Astrocyte of the cerebellum (primary cell): ENCODE measurements at regions not wholly inside any gene's neighbourhood (a gene's known extent, or its start where the extent isn't known, plus 50 kb on each side); places are given as distances from the start of the nearest gene placed in this dataset.
"Not testable (repeated sequence)": the region's sequence is repeated elsewhere in the genome, so short reads cannot be mapped to it uniquely, and the experiment has no call there.

Experiments used
- DNase-seq: peaks from one replicate; pipeline ENCODE4 v3.0.0-alpha.2; 2011; ENCODE audit warnings: low read depth
- H3K4me3 ChIP-seq: 2 replicates; pipeline ENCODE4 v1.5.1; 2011; ENCODE audit warnings: mild to moderate bottlenecking, low read depth, low read length, moderate library complexity
- in situ Hi-C: cut with HindIII; loops from 2 replicates; pipeline ENCODE4 v1.10.0; 2017; ENCODE audit warnings: low sequenced_read_pairs
- TF ChIP-seq, protein P1 (sequence below): IDR thresholded peaks from 2 replicates; pipeline ENCODE4 v1.5.1; 2012; ENCODE audit warnings: low read length, low read depth, moderate library complexity, mild to moderate bottlenecking; ENCODE audit errors: missing control alignments

DNA sequence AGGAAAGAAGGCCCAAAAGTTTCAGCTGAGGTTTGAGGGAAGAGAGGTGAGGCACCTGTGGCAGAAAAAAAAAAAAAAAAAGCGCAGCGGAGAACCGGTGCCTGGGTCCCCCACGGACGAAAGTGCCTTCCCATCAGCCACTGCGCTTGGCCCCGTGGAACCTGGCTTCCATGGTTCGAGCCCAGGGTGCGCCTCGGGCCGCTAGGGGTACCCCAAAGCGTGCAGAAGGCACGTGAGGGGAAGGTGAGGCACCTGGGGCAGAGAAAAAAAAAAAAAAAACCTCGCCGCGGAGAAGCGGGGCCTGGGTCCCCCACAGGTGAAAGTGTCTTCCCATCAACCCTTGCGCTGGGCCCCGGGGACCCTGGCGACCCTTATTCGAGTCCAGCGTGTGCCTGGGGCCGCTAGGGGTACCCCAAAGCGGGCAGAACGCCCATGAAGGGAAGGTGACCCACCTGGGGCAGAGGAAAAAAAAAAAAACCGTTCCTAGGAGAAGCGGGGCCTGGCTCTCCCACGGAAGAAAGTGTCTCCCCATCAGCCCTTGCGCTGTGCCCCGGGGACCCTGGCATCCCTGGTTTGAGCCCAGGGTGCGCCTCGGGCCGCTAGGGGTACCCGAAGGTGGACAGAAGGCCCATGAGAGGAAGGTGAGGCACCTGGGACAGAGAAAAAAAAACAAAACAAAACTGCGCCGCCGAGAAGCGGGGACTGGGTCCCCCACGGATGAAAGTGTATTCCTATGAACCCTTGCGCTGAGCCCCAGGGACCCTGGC lies 228.6 kb downstream of the CCDC74A start:
- in situ Hi-C loops, result no loop called here
- TF ChIP-seq, protein P1, sequence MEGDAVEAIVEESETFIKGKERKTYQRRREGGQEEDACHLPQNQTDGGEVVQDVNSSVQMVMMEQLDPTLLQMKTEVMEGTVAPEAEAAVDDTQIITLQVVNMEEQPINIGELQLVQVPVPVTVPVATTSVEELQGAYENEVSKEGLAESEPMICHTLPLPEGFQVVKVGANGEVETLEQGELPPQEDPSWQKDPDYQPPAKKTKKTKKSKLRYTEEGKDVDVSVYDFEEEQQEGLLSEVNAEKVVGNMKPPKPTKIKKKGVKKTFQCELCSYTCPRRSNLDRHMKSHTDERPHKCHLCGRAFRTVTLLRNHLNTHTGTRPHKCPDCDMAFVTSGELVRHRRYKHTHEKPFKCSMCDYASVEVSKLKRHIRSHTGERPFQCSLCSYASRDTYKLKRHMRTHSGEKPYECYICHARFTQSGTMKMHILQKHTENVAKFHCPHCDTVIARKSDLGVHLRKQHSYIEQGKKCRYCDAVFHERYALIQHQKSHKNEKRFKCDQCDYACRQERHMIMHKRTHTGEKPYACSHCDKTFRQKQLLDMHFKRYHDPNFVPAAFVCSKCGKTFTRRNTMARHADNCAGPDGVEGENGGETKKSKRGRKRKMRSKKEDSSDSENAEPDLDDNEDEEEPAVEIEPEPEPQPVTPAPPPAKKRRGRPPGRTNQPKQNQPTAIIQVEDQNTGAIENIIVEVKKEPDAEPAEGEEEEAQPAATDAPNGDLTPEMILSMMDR, result no peak
- H3K4me3 ChIP-seq, result no peak overlapping the region
- DNase-seq, result no peak

DNA sequence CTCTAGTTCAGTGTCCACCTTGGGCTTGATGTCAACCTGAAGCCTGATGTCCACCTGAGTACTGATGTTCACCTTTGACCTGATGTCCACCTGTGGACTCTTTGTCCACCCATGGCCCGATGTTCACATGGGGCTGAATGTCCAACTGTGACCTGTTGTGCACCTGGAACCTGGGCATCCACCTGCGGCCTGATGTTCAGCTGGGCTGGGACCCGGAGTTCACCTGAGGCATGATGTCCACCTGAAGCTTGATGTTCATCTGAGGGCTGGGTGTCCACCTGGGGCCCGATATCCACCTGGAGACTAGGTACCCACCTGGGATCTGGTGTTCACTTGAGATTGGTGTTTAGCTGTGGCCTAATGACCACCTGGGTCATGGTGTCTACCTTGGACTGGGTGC lies 231.3 kb downstream of the CCDC74A start:
- in situ Hi-C loops, H3K4me3 ChIP-seq: not testable (repeated sequence)

DNA sequence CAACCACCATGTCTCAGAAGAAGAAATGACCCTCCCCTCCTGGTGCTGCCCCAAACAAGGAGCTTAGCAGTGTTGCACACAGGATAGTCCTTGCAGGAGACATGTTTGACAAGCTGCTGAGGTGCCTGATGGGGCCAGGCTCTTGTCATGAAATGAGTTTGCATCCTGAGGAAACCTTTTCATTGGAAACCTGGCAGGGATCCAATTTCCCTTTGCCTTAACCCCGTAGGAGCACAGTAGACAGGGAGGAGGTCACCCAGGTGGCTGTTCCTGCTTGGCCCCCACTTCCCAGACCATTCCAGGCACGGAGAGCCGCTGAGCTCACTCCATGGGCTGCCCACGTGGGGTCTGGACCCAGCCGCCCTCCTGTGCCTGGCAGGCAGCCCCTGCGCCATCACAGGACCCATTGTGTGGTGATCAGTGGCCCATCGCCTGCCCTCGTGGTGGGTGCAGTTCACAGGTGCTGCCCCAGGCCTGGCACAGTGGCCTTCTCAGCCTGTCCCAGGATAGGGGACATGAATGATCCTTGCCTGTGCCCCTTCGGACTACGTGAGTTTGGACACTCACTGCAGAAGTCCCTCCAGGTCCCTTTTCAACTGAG lies 247.4 kb downstream of the CCDC74A start:
- in situ Hi-C loops, H3K4me3 ChIP-seq, DNase-seq: not testable (repeated sequence)

More for the DNA sequence above, 231.3 kb downstream of the CCDC74A start:
- not testable (repeated sequence) for DNase-seq

DNA sequence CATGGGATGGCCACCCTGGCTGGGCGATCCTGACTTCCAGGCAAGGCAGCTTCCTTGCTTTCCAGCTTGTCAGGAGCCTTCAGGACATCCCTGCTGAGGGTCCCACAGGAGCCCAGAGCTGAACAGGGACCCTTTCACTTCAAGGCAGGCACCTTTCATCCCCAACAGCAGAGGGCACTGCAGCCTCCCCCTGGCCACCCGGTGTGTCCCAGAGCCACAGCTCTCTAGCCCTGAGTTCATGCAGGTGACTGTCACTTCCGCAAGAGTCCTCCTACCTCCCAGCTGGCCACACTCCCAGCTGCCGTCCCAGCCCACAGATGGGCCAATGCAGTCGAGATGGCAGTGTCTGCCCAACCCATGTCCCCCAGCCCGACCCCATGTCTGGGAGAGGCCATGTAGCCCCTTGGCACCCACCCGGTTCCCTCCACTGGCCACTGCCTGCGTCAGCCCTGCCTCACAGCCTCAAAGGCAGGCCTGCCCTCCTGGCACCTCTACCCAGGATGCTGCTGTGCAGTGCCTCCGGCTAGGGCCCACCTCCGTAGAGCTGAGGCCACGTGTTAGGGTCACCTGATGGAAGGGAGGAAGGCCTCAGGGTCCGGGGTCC lies 248.3 kb downstream of the CCDC74A start:
- in situ Hi-C loops, DNase-seq, H3K4me3 ChIP-seq: not testable (repeated sequence)

DNA sequence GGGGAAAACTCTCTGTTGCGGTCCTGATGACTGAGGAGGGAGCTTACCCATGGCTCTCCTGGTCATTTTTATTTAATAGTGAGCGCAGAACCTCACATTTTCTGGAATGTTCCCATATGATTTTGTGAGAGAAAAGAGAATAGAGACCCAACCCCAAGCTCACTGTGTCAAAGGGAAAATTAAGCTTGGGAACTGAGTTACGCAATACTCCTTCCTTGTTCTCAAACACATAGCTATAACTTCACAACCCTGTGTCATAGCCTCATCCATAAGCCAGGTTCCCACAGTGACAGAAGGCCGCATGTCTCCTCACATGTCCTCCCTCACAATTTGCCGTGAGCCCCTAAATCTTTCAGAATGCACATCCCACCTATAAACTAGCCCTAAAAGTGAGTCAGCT lies 252.8 kb downstream of the CCDC74A start:
- in situ Hi-C loops, result not testable (repeated sequence)

DNA sequence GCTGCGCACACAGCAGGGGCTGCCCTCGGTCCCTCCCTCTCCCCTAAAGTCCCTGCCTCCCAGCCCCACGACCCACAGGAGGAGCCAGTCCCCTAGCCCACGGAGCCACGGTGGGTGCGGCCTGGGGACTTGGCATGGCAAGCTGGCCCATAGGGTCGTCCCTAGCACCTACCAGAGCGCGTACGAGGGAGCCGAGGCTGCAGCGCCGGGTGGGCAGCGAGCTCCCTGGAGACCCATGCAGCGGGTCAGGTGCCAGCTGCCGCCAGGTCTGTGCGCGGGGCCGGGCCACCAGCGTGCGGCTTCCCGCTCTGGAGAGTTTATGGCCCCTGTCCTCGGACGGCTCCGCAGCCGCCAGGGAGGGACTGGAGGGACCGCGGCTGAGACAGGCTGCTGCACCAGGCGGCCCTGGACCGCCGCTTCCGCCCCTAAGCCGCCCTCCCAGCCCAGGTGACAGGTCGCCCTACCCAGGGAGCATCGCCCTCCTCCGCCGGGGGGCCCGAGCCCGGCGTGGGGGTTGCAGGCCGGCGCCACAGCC lies 273.6 kb downstream of the CCDC74A start:
- TF ChIP-seq, protein P1, result no peak
- no peak for DNase-seq
- in situ Hi-C loops, result no loop called here
- no peak overlapping the region for H3K4me3 ChIP-seq

More for the DNA sequence above, 252.8 kb downstream of the CCDC74A start:
- not testable (repeated sequence) for DNase-seq, H3K4me3 ChIP-seq

DNA sequence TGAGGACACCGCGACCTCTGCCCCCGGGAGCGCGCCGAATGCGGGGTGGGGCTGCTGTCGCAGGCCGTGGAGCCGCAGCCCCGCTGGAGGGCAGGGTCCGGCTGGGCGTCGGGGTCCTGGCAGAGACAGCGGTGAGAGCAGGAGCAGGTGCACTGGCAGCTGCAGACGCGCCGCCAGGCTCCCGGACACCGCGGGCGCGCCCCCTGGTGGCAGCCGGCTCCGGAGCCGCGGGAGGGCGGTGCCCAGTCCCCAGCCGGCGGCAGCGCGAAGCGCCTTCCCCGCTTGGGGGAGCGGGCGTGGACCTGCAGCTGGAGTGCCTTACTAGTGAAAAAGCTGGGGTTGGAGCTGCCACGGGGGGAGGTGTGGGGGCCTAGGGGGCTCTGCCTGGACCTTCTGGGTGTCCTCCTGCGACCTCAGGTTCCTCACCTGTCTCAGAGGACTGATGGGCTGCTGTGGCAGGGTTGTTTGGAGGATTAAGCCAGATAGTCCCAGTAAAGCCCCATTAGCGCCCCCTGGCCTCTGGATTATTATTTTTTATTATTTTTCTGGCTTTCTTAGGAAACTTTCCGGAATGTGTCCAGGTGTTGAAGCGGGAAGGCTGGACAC lies 274.2 kb downstream of the CCDC74A start:
- peak overlapping the region; percentile 51 for H3K4me3 ChIP-seq
- peak; percentile 5 for DNase-seq
- TF ChIP-seq, protein P1, result peak; percentile 43
- in situ Hi-C loops, result not testable (repeated sequence)

DNA sequence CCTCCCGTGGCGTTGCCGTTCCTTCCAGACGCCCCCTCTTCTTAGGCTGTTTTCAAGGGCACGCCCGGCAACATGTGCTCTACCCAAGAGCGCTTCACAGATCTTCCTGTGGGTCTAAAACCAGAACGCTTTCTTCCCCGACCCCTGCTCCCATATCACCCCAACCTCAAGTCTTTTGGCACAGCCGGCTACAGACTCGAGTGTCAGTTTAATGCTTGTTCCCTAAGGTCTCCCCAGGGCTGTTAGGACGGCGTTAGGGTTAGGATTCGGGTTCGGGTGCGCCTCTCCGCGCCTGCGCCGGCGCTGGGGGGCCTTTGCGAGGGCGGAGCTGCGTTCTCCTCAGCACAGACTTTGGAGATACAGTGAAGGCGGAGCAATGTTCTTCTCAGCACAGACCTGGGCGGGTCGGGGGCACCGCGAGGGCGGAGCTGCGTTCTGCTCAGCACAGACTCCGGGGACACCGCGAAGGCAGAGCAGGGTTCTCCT lies 274.7 kb downstream of the CCDC74A start:
- in situ Hi-C loops, result not testable (repeated sequence)
- peak; percentile 2 for DNase-seq
- peak overlapping the region; percentile 51 for H3K4me3 ChIP-seq

DNA sequence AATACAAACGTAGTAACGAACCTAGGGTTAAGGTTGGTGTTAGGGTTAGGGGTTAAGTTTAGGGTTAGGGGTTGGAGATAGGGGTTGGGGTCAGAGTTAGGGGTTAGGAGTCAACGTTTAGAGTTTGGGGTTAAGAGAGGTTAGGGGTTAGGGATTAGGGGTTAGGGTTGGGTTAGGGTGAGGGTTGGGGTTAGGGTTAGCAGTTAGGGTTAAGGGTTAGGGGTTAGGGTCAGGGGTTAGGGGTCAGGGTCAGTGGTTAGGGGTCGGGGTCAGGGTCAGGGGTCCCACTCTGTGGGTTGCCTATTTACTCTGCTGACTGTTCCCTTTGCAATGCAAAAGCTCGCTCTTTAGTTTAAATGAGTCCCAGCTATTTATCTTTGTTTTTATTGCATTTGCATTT lies 275.5 kb downstream of the CCDC74A start:
- in situ Hi-C loops, H3K4me3 ChIP-seq, DNase-seq: not testable (repeated sequence)

DNA sequence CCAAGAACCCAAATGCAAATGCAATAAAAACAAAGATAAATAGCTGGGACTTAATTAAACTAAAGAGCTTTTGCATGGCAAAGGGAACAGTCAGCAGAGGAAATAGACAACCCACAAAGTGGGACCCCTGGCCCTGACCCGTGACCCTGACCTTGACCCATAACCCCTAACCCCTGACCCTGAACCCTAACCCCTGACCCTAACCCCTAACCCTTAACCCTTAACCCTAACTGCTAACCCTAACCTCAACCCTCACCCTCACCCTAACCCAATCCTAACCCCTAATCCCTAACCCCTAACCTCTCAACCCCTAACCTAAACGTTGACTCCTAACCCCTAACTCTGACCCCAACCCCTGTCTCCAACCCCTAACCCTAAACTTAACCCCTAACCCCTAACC lies 284.9 kb downstream of the CCDC74A start:
- H3K4me3 ChIP-seq, DNase-seq, in situ Hi-C loops: not testable (repeated sequence)

DNA sequence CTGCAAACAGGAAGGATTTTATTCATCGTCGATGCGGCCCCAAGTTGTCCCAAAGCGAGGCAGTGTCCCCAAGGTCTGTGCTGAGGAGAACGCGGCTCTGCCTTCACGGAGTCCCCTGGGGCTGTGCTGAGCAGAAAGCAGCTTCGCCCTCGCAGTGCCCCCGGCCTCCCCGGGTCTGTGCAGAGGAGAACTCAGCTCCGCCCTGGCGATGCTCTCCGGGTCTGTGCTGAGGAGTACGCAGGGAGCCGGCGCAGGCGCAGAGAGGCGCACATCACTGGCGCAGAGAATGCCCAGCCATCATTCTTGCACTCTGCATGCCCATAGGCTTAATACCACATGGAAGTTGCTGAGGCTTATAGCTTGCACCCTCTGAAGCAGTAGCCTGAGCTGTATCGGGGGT lies 285.7 kb downstream of the CCDC74A start:
- H3K4me3 ChIP-seq, DNase-seq, in situ Hi-C loops: not testable (repeated sequence)

DNA sequence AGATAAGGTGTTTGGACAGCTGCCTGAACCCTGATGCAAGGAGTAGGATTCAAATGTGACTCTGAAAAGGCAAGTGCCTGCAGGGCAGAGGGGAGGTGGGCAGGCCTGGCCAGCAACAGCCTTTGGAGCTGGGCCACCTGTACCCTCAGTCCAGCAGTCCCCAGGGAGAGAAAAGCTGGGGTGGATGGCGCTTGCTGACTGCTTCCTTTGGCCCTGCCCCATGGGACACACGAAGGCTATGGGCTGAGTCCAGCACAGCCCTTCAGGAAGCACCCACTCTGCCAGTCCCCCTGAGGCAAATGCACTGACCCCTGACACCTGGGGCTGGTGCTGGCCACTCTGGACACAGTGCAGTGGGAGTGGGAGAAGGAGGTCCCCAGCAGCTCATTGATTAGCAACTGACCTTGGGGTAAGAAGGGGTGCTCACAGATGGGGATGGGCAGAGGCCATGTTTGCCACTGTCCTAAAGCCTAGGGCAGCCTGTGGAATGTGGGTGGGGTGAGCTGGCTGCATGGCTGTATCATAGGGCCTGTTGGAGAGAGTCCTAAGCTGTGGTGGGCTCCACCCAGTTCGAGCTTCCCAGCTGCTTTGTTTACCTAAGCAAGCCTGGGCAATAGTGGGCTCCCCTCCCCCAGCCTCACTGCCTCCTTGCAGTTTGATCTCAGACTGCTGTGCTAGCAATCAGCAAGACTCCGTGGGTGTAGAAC lies 290.7 kb downstream of the CCDC74A start:
- in situ Hi-C loops, DNase-seq, H3K4me3 ChIP-seq: not testable (repeated sequence)

DNA sequence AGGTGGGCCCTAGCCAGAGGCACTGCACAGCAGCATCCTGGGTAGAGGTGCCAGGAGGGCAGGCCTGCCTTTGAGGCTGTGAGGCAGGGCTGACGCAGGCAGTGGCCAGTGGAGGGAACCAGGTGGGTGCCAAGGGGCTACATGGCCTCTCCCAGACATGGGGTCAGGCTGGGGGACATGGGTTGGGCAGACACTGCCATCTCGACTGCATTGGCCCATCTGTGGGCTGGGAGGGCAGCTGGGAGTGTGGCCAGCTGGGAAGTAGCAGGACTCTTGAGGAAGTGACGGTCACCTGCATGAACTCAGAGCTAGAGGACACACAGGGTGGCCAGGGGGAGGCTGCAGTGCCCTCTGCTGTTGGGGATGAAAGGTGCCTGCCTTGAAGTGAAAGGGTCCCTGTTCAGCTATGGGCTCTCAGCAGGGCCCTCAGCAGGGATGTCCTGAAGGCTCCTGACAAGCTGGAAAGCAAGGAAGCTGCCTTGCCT lies 294.6 kb downstream of the CCDC74A start:
- DNase-seq, H3K4me3 ChIP-seq, in situ Hi-C loops: not testable (repeated sequence)
